ENCODE measurements at regions not wholly inside any gene's neighbourhood (a gene's known extent, or its start where the extent isn't known, plus 50 kb on each side); places are given as distances from the start of the nearest gene placed in this dataset.

GRCh38 chr20:62578294-62578897 lies 63.9 kb upstream of the SLCO4A1 start:
- H3K4me3 ChIP-seq = no peak overlapping the region
- no peaks in the 10 kb centered on the region for H3K9me3 ChIP-seq
- no peak for DNase-seq (ENCODE audit: low spot score)
- H3K4me1 ChIP-seq (replicated peaks) = no peaks in the 10 kb centered on the region
- intact Hi-C loops (cut with DNase I) = no loop called here
- H3K27me3 ChIP-seq (replicated peaks; ENCODE audit: insufficient read depth) = peaks cover 32% of the 10 kb centered on the region
- WGBS = 50% methylated on average over 20 of the region's 20 CpGs
- no peak overlapping the region for H3K27ac ChIP-seq
- TF ChIP-seq CTCF (IDR thresholded peaks at IDR 0.05) = no peak
- no peak for TF ChIP-seq POLR2AphosphoS5 (IDR thresholded peaks at IDR 0.05)
- TF ChIP-seq POLR2A (IDR thresholded peaks at IDR 0.05) = no peak
- no peaks in the 10 kb centered on the region for H3K36me3 ChIP-seq

GRCh38 chr20:62580052-62580451 lies 62.3 kb upstream of the SLCO4A1 start:
- Histone ChIP-seq H3K9me3 (no peaks in the 10 kb centered on the region), H3K36me3 (no peaks in the 10 kb centered on the region), H3K4me3 (no peak overlapping the region), H3K27ac (no peak overlapping the region), H3K4me1 (replicated peaks) (no peaks in the 10 kb centered on the region), H3K27me3 (replicated peaks; ENCODE audit: insufficient read depth) (peaks cover 29% of the 10 kb centered on the region)
- TF ChIP-seq CTCF (IDR thresholded peaks at IDR 0.05) = no peak
- TF ChIP-seq POLR2A (IDR thresholded peaks at IDR 0.05) = no peak
- no peak for TF ChIP-seq POLR2AphosphoS5 (IDR thresholded peaks at IDR 0.05)
- DNase-seq (ENCODE audit: low spot score) = no peak
- intact Hi-C loops (cut with DNase I) = no loop called here
- WGBS = 26% methylated on average over 8 of the region's 10 CpGs

- intact Hi-C loops (cut with DNase I) = no loop called here
- Histone ChIP-seq H3K4me3 (no peak overlapping the region), H3K36me3 (no peaks in the 10 kb centered on the region), H3K27ac (no peak overlapping the region), H3K9me3 (no peaks in the 10 kb centered on the region), H3K4me1 (replicated peaks) (no peaks in the 10 kb centered on the region), H3K27me3 (replicated peaks; ENCODE audit: insufficient read depth) (peaks cover 29% of the 10 kb centered on the region)
- DNase-seq (ENCODE audit: low spot score) = no peak
- TF ChIP-seq CTCF (IDR thresholded peaks at IDR 0.05) (no peak), POLR2A (IDR thresholded peaks at IDR 0.05) (no peak), POLR2AphosphoS5 (IDR thresholded peaks at IDR 0.05) (no peak)
- WGBS = 55% methylated on average over 11 of the region's 12 CpGs
Observed at GRCh38 chr20:62580733-62581132, 61.6 kb upstream of the SLCO4A1 start.

- 75% methylated on average over 13 of the region's 23 CpGs for WGBS
- peaks cover 29% of the 10 kb centered on the region for H3K27me3 ChIP-seq (replicated peaks; ENCODE audit: insufficient read depth)
Observed at GRCh38 chr20:62581308-62581707, 61.0 kb upstream of the SLCO4A1 start.

More at GRCh38 chr20:62581308-62581707, 61.0 kb upstream of the SLCO4A1 start:
- H3K4me3 ChIP-seq = no peak overlapping the region
- TF ChIP-seq POLR2AphosphoS5 (IDR thresholded peaks at IDR 0.05) (no peak), POLR2A (IDR thresholded peaks at IDR 0.05) (no peak), CTCF (IDR thresholded peaks at IDR 0.05) (no peak)
- H3K36me3 ChIP-seq = no peaks in the 10 kb centered on the region
- no peak for DNase-seq (ENCODE audit: low spot score)
- H3K27ac ChIP-seq = no peak overlapping the region
- no peaks in the 10 kb centered on the region for H3K9me3 ChIP-seq
- H3K4me1 ChIP-seq (replicated peaks) = no peaks in the 10 kb centered on the region
- intact Hi-C loops (cut with DNase I) = no loop called here

All from prostate gland (tissue), 2 donors.